Pons (tissue), 1 donor: ENCODE measurements at regions not wholly inside any gene's neighbourhood (a gene's known extent, or its start where the extent isn't known, plus 50 kb on each side); places are given as distances from the start of the nearest gene placed in this dataset.

Source experiments
- DNase-seq: peaks from one replicate; pipeline ENCODE4 v3.0.0-alpha.2; 2016; ENCODE audit warnings: low spot score

GRCh38 chr12:24143928-24144327, 194.5 kb upstream of the SOX5 start:
- no peak for DNase-seq

- DNase-seq, result no peak
Observed at GRCh38 chr12:24139035-24139434, 189.6 kb upstream of the SOX5 start.

GRCh38 chr12:24138041-24138440, 188.6 kb upstream of the SOX5 start:
- peak; percentile 21 for DNase-seq

GRCh38 chr12:24135158-24135850, 185.8 kb upstream of the SOX5 start:
- no peak for DNase-seq

GRCh38 chr12:24134092-24134491, 184.6 kb upstream of the SOX5 start:
- no peak for DNase-seq

- DNase-seq, result no peak
Observed at GRCh38 chr12:24133384-24133783, 183.9 kb upstream of the SOX5 start.

- no peak for DNase-seq
Observed at GRCh38 chr12:24127919-24128721, 178.7 kb upstream of the SOX5 start.

- no peak for DNase-seq
Observed at GRCh38 chr12:24125280-24125679, 175.8 kb upstream of the SOX5 start.

GRCh38 chr12:24121911-24122310, 172.4 kb upstream of the SOX5 start:
- no peak for DNase-seq

- no peak for DNase-seq
Observed at GRCh38 chr12:24118668-24119067, 169.2 kb upstream of the SOX5 start.

GRCh38 chr12:24116548-24116947, 167.1 kb upstream of the SOX5 start:
- DNase-seq, result no peak

GRCh38 chr12:24113701-24114100, 164.2 kb upstream of the SOX5 start:
- no peak for DNase-seq

GRCh38 chr12:24111616-24112015, 162.1 kb upstream of the SOX5 start:
- no peak for DNase-seq

GRCh38 chr12:24111086-24111485, 161.6 kb upstream of the SOX5 start:
- DNase-seq, result no peak

GRCh38 chr12:24109381-24110039, 160.0 kb upstream of the SOX5 start:
- peak; percentile 9 for DNase-seq

GRCh38 chr12:24102676-24103075, 153.2 kb upstream of the SOX5 start:
- DNase-seq, result no peak

GRCh38 chr12:24099576-24099975, 150.1 kb upstream of the SOX5 start:
- DNase-seq, result no peak

GRCh38 chr12:24095245-24095644, 145.8 kb upstream of the SOX5 start:
- no peak for DNase-seq

- no peak for DNase-seq
Observed at GRCh38 chr12:24089510-24089890, 140.0 kb upstream of the SOX5 start.

GRCh38 chr12:24088751-24089509, 139.5 kb upstream of the SOX5 start:
- DNase-seq, result no peak

GRCh38 chr12:24087294-24087693, 137.8 kb upstream of the SOX5 start:
- no peak for DNase-seq

- no peak for DNase-seq
Observed at GRCh38 chr12:24084800-24085199, 135.3 kb upstream of the SOX5 start.
